HL-60 (cell line): ENCODE measurements at regions not wholly inside any gene's neighbourhood (a gene's known extent, or its start where the extent isn't known, plus 50 kb on each side); places are given as distances from the start of the nearest gene placed in this dataset.

Experiments
- CTCF ChIP-seq: IDR thresholded peaks from one replicate; pipeline ENCODE4 v1.5.1; 2011; ENCODE audit warnings: low read length, control low read depth, inconsistent platforms; ENCODE audit not compliant: insufficient read depth
- POLR2AphosphoS5 ChIP-seq: IDR thresholded peaks from 2 replicates; pipeline ENCODE4 v1.6.1; 2012; ENCODE audit warnings: low read depth
- TF ChIP-seq, protein P1 (sequence below): IDR thresholded peaks from 2 replicates; pipeline ENCODE4 v1.6.1; 2012; ENCODE audit warnings: low read depth; ENCODE audit not compliant: insufficient replicate concordance

DNA sequence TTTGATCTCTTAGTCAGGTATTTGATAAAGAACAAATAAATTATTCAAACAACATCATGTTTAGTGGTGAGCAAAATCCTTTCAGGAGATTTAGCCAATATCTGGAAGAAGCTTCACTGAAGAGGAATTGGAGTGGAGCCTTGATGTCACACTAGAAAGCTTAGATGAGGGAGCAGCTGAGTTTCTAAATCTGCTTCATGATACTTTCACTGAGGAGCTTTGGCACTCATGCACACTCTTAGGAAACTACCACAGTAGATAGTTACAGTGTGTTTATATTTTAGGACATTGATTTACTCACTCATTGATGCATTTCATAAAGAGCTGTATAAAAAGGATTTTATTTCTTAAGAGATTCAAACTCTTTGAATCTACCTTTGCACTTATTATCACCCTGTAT is 366.2 kb upstream of the BTBD3 start:
- TF ChIP-seq CTCF: no peak
- no peak for TF ChIP-seq POLR2AphosphoS5
- TF ChIP-seq, protein P1, sequence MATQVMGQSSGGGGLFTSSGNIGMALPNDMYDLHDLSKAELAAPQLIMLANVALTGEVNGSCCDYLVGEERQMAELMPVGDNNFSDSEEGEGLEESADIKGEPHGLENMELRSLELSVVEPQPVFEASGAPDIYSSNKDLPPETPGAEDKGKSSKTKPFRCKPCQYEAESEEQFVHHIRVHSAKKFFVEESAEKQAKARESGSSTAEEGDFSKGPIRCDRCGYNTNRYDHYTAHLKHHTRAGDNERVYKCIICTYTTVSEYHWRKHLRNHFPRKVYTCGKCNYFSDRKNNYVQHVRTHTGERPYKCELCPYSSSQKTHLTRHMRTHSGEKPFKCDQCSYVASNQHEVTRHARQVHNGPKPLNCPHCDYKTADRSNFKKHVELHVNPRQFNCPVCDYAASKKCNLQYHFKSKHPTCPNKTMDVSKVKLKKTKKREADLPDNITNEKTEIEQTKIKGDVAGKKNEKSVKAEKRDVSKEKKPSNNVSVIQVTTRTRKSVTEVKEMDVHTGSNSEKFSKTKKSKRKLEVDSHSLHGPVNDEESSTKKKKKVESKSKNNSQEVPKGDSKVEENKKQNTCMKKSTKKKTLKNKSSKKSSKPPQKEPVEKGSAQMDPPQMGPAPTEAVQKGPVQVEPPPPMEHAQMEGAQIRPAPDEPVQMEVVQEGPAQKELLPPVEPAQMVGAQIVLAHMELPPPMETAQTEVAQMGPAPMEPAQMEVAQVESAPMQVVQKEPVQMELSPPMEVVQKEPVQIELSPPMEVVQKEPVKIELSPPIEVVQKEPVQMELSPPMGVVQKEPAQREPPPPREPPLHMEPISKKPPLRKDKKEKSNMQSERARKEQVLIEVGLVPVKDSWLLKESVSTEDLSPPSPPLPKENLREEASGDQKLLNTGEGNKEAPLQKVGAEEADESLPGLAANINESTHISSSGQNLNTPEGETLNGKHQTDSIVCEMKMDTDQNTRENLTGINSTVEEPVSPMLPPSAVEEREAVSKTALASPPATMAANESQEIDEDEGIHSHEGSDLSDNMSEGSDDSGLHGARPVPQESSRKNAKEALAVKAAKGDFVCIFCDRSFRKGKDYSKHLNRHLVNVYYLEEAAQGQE: no peak
